ENCODE measurements at regions not wholly inside any gene's neighbourhood (a gene's known extent, or its start where the extent isn't known, plus 50 kb on each side); places are given as distances from the start of the nearest gene placed in this dataset.

DNA sequence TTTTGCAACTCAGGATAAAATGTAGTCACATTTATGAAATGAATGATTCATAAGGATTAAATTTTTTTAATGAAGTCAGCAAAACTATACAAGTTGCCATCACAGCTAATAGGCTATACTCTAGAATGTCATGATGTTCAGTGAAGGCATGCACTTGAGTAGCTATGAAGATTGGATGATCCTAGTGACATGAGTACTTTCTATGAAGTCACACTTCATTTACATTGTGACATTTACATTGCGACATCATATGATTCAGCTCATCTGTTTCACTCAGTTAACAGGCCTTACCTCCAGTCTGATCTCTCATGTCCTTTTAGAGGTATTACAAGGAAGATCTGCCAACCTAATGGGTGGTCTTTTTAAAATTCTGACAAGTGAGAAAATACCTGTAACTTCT is 82.7 kb upstream of the FGF13 start:
- TF ChIP-seq, protein P1, sequence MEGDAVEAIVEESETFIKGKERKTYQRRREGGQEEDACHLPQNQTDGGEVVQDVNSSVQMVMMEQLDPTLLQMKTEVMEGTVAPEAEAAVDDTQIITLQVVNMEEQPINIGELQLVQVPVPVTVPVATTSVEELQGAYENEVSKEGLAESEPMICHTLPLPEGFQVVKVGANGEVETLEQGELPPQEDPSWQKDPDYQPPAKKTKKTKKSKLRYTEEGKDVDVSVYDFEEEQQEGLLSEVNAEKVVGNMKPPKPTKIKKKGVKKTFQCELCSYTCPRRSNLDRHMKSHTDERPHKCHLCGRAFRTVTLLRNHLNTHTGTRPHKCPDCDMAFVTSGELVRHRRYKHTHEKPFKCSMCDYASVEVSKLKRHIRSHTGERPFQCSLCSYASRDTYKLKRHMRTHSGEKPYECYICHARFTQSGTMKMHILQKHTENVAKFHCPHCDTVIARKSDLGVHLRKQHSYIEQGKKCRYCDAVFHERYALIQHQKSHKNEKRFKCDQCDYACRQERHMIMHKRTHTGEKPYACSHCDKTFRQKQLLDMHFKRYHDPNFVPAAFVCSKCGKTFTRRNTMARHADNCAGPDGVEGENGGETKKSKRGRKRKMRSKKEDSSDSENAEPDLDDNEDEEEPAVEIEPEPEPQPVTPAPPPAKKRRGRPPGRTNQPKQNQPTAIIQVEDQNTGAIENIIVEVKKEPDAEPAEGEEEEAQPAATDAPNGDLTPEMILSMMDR (conservative IDR thresholded peaks at IDR 0.05; ENCODE audit: low read depth, low read length): no peak
- TF ChIP-seq EZH2phosphoT487 (IDR thresholded peaks at IDR 0.05; ENCODE audit: borderline replicate concordance, low read length) (no peak), EZH2 (IDR thresholded peaks at IDR 0.05; ENCODE audit: low read length, unreplicated experiment) (no peak)
